BE2C (cell line): ENCODE measurements at regions not wholly inside any gene's neighbourhood (a gene's known extent, or its start where the extent isn't known, plus 50 kb on each side); places are given as distances from the start of the nearest gene placed in this dataset.
"Not testable (repeated sequence)": the region's sequence is repeated elsewhere in the genome, so short reads cannot be mapped to it uniquely, and the experiment has no call there.

Experiments
- DNase-seq: peaks from one replicate; pipeline ENCODE4 v3.0.0-alpha.2; 2020
- H3K27me3 ChIP-seq: fragments of 250-450 bp; sonication (Bioruptor Pico); 2 replicates; pipeline ENCODE4 v1.5.1; 2020; ENCODE audit warnings: mild to moderate bottlenecking
- H3K36me3 ChIP-seq: fragments of 250-450 bp; sonication (Bioruptor Pico); 2 replicates; pipeline ENCODE4 v1.5.1; 2020; ENCODE audit warnings: mild to moderate bottlenecking
- H3K4me1 ChIP-seq: fragments of 250-450 bp; sonication (Bioruptor Pico); 2 replicates; pipeline ENCODE4 v1.5.1; 2020
- H3K4me3 ChIP-seq: 2 replicates; pipeline ENCODE4 v1.5.1; 2011; ENCODE audit warnings: low read depth, low read length
- H3K9me3 ChIP-seq: fragments of 250-450 bp; sonication (Bioruptor Pico); 2 replicates; pipeline ENCODE4 v1.5.1; 2020
- TF ChIP-seq, protein P1 (sequence below): IDR thresholded peaks from 2 replicates; pipeline ENCODE4 v1.5.1; 2012; ENCODE audit warnings: mild to moderate bottlenecking, low read depth, low read length

DNA sequence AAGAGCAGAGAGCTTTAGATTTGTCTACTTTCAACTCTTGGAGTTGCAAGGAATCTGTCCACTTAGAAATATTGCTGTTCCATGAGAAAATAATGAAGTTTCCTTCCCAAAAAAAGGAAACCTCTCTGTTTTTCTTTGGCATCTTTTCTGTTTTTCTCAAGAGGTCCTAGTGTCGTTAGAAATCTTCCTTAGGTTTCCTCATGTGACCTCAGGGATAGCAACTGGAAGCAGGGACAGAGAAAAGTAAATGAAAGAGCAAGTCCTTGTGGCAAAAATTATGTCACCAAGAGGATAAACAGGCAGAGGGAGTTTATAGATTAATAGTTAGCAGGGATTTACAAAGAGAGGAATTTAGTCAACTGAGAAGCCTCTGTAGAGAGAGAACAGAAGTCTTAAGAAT, 478.4 kb upstream of the ADGRL3 start:
- H3K9me3 ChIP-seq: no peaks in the 10 kb centered on the region
- H3K27me3 ChIP-seq: no peaks in the 10 kb centered on the region
- no peaks in the 10 kb centered on the region for H3K36me3 ChIP-seq
- TF ChIP-seq, protein P1, sequence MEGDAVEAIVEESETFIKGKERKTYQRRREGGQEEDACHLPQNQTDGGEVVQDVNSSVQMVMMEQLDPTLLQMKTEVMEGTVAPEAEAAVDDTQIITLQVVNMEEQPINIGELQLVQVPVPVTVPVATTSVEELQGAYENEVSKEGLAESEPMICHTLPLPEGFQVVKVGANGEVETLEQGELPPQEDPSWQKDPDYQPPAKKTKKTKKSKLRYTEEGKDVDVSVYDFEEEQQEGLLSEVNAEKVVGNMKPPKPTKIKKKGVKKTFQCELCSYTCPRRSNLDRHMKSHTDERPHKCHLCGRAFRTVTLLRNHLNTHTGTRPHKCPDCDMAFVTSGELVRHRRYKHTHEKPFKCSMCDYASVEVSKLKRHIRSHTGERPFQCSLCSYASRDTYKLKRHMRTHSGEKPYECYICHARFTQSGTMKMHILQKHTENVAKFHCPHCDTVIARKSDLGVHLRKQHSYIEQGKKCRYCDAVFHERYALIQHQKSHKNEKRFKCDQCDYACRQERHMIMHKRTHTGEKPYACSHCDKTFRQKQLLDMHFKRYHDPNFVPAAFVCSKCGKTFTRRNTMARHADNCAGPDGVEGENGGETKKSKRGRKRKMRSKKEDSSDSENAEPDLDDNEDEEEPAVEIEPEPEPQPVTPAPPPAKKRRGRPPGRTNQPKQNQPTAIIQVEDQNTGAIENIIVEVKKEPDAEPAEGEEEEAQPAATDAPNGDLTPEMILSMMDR: no peak
- no peak for DNase-seq
- H3K4me1 ChIP-seq: no peaks in the 10 kb centered on the region
- no peak overlapping the region for H3K4me3 ChIP-seq

DNA sequence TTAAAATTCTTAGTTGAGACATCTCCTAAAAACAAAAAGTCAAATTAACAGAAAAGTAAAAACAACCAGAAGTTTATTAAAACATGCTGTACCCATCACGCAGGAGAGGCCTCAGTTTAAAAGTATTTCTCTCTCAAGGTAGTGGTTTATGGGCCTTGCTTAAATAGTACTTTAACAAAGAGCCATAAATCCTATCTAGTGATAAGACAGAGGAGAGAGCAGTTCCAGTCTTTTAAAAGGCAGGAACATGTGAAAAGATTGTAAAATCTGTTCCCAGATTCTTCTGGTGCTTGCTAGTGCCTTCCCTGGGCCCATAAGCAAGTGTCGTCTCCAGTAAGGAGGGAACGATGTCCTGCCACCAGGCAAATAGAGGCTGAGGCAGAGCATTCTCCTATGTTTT, 476.3 kb upstream of the ADGRL3 start:
- H3K36me3 ChIP-seq: no peaks in the 10 kb centered on the region
- TF ChIP-seq, protein P1: no peak

DNA sequence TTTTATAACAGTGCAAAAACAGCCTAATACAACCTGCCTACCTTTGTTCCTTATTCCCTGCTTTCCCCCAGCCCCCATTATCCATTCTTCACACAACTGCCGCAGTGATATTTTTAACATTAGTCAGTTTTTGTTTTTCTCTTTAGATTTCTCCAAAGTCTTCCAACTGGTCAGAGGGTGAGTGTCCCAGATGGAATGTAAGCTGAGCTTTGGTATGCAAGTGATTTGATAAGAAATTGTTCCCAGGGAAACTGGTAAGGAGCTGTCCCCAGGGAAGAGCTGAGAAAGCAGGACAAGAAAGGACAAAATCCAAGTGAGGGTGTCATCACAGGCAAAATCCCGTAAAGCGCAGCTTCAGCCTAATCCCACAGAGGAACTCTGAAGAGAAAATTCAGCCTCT, 475.5 kb upstream of the ADGRL3 start:
- Histone ChIP-seq H3K4me1 (no peaks in the 10 kb centered on the region), H3K27me3 (no peaks in the 10 kb centered on the region), H3K9me3 (no peaks in the 10 kb centered on the region), H3K4me3 (no peak overlapping the region), H3K36me3 (no peaks in the 10 kb centered on the region)
- TF ChIP-seq, protein P1: no peak
- DNase-seq: no peak

More for the DNA sequence above, 476.3 kb upstream of the ADGRL3 start:
- no peaks in the 10 kb centered on the region for H3K27me3 ChIP-seq
- no peaks in the 10 kb centered on the region for H3K9me3 ChIP-seq
- DNase-seq: no peak
- no peak overlapping the region for H3K4me3 ChIP-seq
- H3K4me1 ChIP-seq: no peaks in the 10 kb centered on the region

DNA sequence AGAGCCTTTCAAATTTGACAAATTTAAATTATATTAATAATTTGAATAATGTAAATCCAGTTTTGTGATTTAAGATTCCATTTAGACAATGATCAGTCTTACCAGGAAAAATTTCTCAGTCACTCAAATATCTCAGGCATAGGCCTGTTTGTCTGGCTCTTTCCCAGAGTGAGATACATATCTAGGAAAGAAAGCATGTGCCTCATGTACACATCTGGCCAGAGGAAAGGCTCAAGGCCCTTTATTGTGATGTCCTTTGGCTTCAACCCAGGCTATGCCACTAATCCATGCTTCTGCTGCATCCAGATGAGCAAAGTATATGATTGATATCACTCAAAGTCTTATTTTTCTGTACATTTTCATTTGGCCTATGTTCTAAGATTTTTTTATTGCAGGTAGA, 473.3 kb upstream of the ADGRL3 start:
- no peaks in the 10 kb centered on the region for H3K4me1 ChIP-seq
- no peaks in the 10 kb centered on the region for H3K9me3 ChIP-seq
- H3K27me3 ChIP-seq: no peaks in the 10 kb centered on the region
- TF ChIP-seq, protein P1: no peak
- no peak overlapping the region for H3K4me3 ChIP-seq
- DNase-seq: no peak
- H3K36me3 ChIP-seq: no peaks in the 10 kb centered on the region

DNA sequence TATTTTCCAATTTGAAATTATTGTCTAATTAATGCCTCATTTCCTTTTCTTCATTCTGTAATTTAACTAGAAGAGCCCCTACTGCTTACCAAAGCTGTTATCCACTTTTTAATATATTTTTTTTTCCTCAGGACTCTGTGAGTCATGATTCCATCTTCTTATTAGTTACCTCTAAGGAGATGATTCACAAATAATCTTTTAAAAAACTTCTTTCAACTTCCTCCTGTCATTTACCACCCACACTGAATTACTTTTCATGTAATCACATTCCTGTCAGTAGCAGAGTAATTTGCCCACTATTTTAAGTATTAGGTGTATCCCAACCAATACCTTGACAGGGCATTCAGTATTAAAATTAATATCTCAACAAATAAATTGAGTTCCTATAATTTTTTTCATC, 470.9 kb upstream of the ADGRL3 start:
- Histone ChIP-seq H3K27me3 (no peaks in the 10 kb centered on the region), H3K4me3 (no peak overlapping the region), H3K9me3 (no peaks in the 10 kb centered on the region), H3K4me1 (no peaks in the 10 kb centered on the region), H3K36me3 (no peaks in the 10 kb centered on the region)
- TF ChIP-seq, protein P1: no peak
- DNase-seq: no peak

GRCh38 chr4:60729764-60730163, 470.4 kb upstream of the ADGRL3 start:
- not testable (repeated sequence) for H3K36me3 ChIP-seq, DNase-seq, H3K27me3 ChIP-seq, H3K4me1 ChIP-seq, H3K4me3 ChIP-seq, H3K9me3 ChIP-seq

- DNase-seq: no peak
- no peaks in the 10 kb centered on the region for H3K9me3 ChIP-seq
- TF ChIP-seq, protein P1: no peak
- H3K4me3 ChIP-seq: no peak overlapping the region
- no peaks in the 10 kb centered on the region for H3K4me1 ChIP-seq
- H3K27me3 ChIP-seq: no peaks in the 10 kb centered on the region
- no peaks in the 10 kb centered on the region for H3K36me3 ChIP-seq
Measured at GRCh38 chr4:60737858-60738257, 462.3 kb upstream of the ADGRL3 start.
